K562 (cell line): ENCODE measurements at regions not wholly inside any gene's neighbourhood (a gene's known extent, or its start where the extent isn't known, plus 50 kb on each side); places are given as distances from the start of the nearest gene placed in this dataset.
A peak's percentile ranks its signal among the peaks of the same experiment; 100 is the strongest.
"Not testable (repeated sequence)": the region's sequence is repeated elsewhere in the genome, so short reads cannot be mapped to it uniquely, and the experiment has no call there.

Experiments
- ATF1 ChIP-seq, 2 experiments: fragments of 450-650 bp in 1 of 2; IDR thresholded peaks; 2 replicates each; pipeline ENCODE4 v1.6.1; 2016; ENCODE audit warnings: missing compliant biosample characterization in 1 of 2, missing genetic modification characterization in 1 of 2
- CBFA2T2 ChIP-seq: fragments of 450-650 bp; conservative IDR thresholded peaks from 2 replicates; pipeline ENCODE4 v1.6.1; 2017; ENCODE audit warnings: mild to moderate bottlenecking
- CBFA2T3 ChIP-seq: fragments of 450-650 bp; IDR thresholded peaks from 2 replicates; pipeline ENCODE4 v1.6.1; 2017
- CHAMP1 ChIP-seq: fragments of 450-650 bp; IDR thresholded peaks from 2 replicates; pipeline ENCODE4 v1.6.1; 2016; ENCODE audit warnings: mild to moderate bottlenecking
- CREB1 ChIP-seq, 2 experiments: sonication (generic) in 1 of 2; formaldehyde crosslinking in 1 of 2; IDR thresholded peaks; 2 replicates each; pipeline versions ENCODE4 v1.6.1 to v1.8.0; 2012 to 2022; ENCODE audit warnings: inconsistent platforms in 1 of 2, mild to moderate bottlenecking in 1 of 2, missing genetic modification reagents in 1 of 2, moderate library complexity in 1 of 2
- CXXC5 ChIP-seq: fragments of 250-450 bp; sonication (Bioruptor Pico); IDR thresholded peaks from 2 replicates; pipeline ENCODE4 v1.8.0; 2022; ENCODE audit warnings: inconsistent platforms, mild to moderate bottlenecking, moderate library complexity
- ELF4 ChIP-seq: fragments of 450-650 bp; formaldehyde crosslinking; IDR thresholded peaks from 2 replicates; pipeline ENCODE4 v1.4.0; 2022; ENCODE audit warnings: missing genetic modification characterization
- EP300 ChIP-seq: IDR thresholded peaks from 2 replicates; pipeline ENCODE4 v1.6.1; 2012; ENCODE audit warnings: low read length, improper control_type of control experiment
- HEY1 ChIP-seq: fragments of 250-450 bp; sonication (Bioruptor Pico); IDR thresholded peaks from 2 replicates; pipeline ENCODE4 v1.5.0; 2020; ENCODE audit warnings: mild to moderate bottlenecking, moderate library complexity, borderline replicate concordance
- HLTF ChIP-seq: fragments of 450-650 bp; IDR thresholded peaks from 2 replicates; pipeline ENCODE4 v1.6.1; 2016
- MTA1 ChIP-seq: fragments of 450-650 bp; IDR thresholded peaks from 2 replicates; pipeline ENCODE4 v1.6.1; 2017; ENCODE audit warnings: borderline replicate concordance
- MTA2 ChIP-seq: fragments of 450-650 bp; IDR thresholded peaks from 2 replicates; pipeline ENCODE4 v1.6.1; 2016; ENCODE audit warnings: low read depth
- NCOR1 ChIP-seq: fragments of 450-650 bp; IDR thresholded peaks from 2 replicates; pipeline ENCODE4 v1.6.1; 2016; ENCODE audit warnings: mild to moderate bottlenecking, moderate library complexity
- NRF1 ChIP-seq, 2 experiments: fragments of 450-650 bp; IDR thresholded peaks in 1 of 2; conservative IDR thresholded peaks in 1 of 2; 2 replicates each; pipeline ENCODE4 v1.6.1; 2014; ENCODE audit warnings: mild to moderate bottlenecking in 2 of 2
- PHB2 ChIP-seq: fragments of 450-650 bp; IDR thresholded peaks from 2 replicates; pipeline ENCODE4 v1.6.1; 2017; ENCODE audit warnings: low read depth
- SMAD3 ChIP-seq: fragments of 450-650 bp; formaldehyde crosslinking; conservative IDR thresholded peaks from 2 replicates; pipeline ENCODE4 v1.4.0; 2020; ENCODE audit warnings: mild to moderate bottlenecking
- SMAD4 ChIP-seq: fragments of 250-450 bp; sonication (Bioruptor Pico); conservative IDR thresholded peaks from 2 replicates; pipeline ENCODE4 v1.8.0; 2021; ENCODE audit warnings: inconsistent platforms, mild to moderate bottlenecking, moderate library complexity
- SMARCA4 ChIP-seq: fragments of 450-650 bp; IDR thresholded peaks from 2 replicates; pipeline ENCODE4 v1.6.1; 2016
- STAT5A ChIP-seq: IDR thresholded peaks from 2 replicates; pipeline ENCODE4 v1.6.1; 2012; ENCODE audit warnings: low read length, inconsistent platforms, borderline replicate concordance
- TAL1 ChIP-seq: fragments of 450-650 bp; IDR thresholded peaks from 2 replicates; pipeline ENCODE4 v1.6.1; 2016; ENCODE audit warnings: mild to moderate bottlenecking
- TARDBP ChIP-seq: fragments of 450-650 bp; IDR thresholded peaks from 2 replicates; pipeline ENCODE4 v1.6.1; 2016
- ZEB2 ChIP-seq: fragments of 450-650 bp; IDR thresholded peaks from 2 replicates; pipeline ENCODE4 v1.6.1; 2016
- ZKSCAN1 ChIP-seq: fragments of 150-350 bp; IDR thresholded peaks from 2 replicates; pipeline ENCODE4 v1.6.1; 2016; ENCODE audit warnings: low read depth, low read length
- ZNF644 ChIP-seq: fragments of 200-800 bp; sonication (Bioruptor generic); IDR thresholded peaks from 2 replicates; pipeline ENCODE4 v1.6.1; 2016; ENCODE audit warnings: low read depth, missing genetic modification characterization, missing compliant biosample characterization
- TF ChIP-seq, protein P1 (sequence below): sonication (generic); formaldehyde crosslinking; IDR thresholded peaks from 2 replicates; pipeline ENCODE4 v1.8.0; 2022; ENCODE audit warnings: missing genetic modification reagents, mild to moderate bottlenecking, moderate library complexity, borderline replicate concordance
- TF ChIP-seq, protein P2 (sequence below), 2 experiments: fragments of 150-350 bp in 1 of 2; IDR thresholded peaks; 2 replicates each; pipeline ENCODE4 v1.6.1; 2012 to 2016; ENCODE audit warnings: low read depth in 2 of 2, low read length in 2 of 2, mild to moderate bottlenecking in 1 of 2, moderate library complexity in 1 of 2

- TF ChIP-seq HLTF = peak; percentile 88; the same call in 1 of the 2 replicates
- TF ChIP-seq MTA1 = peak; percentile 41; the same call in 1 of the 2 replicates
- peak; percentile 96 for TF ChIP-seq NCOR1
- TF ChIP-seq TARDBP = peak; percentile 40; the same call in 1 of the 2 replicates
- TF ChIP-seq ZNF644 (tag) = peak; percentile 69
- TF ChIP-seq CHAMP1 = peak; percentile 72
- TF ChIP-seq TAL1 = peak; percentile 97
- peak; percentile 83 for TF ChIP-seq STAT5A
- 0 out of 4 replicates have a peak, but pooled peaks have one; percentile 5 to 32 for TF ChIP-seq NRF1 (conservative IDR thresholded peaks at IDR 0.05 in 1 of 2, IDR thresholded peaks at IDR 0.05 in 1 of 2)
- peak; percentile 77 for TF ChIP-seq ZEB2
- TF ChIP-seq SMARCA4 = peak; percentile 95
- TF ChIP-seq CXXC5 (CRISPR knock-in tag) = peak; percentile 54; the same call in 1 of the 2 replicates
- TF ChIP-seq CBFA2T2 = peak; percentile 97
- TF ChIP-seq ELF4 (CRISPR knock-in tag) = peak; percentile 91
- 0 out of 2 replicates have a peak, but pooled peaks have one; percentile 24 for TF ChIP-seq ZKSCAN1
- not testable (repeated sequence) for TF ChIP-seq ATF1, CREB1 (CRISPR knock-in tag; IDR thresholded peaks at IDR 0.05)
- TF ChIP-seq ATF1 (tag; IDR thresholded peaks at IDR 0.05) = peak; percentile 40; the same call in 1 of the 2 replicates
- TF ChIP-seq HEY1 (CRISPR knock-in tag) = 0 out of 2 replicates have a peak, but pooled peaks have one; percentile 28
- TF ChIP-seq CBFA2T3 = peak; percentile 97
- peak; percentile 90 for TF ChIP-seq PHB2
- TF ChIP-seq MTA2 = peak; percentile 97
- TF ChIP-seq, protein P1, sequence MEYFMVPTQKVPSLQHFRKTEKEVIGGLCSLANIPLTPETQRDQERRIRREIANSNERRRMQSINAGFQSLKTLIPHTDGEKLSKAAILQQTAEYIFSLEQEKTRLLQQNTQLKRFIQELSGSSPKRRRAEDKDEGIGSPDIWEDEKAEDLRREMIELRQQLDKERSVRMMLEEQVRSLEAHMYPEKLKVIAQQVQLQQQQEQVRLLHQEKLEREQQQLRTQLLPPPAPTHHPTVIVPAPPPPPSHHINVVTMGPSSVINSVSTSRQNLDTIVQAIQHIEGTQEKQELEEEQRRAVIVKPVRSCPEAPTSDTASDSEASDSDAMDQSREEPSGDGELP (CRISPR knock-in tag) = peak; percentile 66
- 0 out of 2 replicates have a peak, but pooled peaks have one; percentile 8 for TF ChIP-seq SMAD3
- TF ChIP-seq SMAD4 (CRISPR knock-in tag) = 0 out of 2 replicates have a peak, but pooled peaks have one; percentile 68
- TF ChIP-seq, protein P2, sequence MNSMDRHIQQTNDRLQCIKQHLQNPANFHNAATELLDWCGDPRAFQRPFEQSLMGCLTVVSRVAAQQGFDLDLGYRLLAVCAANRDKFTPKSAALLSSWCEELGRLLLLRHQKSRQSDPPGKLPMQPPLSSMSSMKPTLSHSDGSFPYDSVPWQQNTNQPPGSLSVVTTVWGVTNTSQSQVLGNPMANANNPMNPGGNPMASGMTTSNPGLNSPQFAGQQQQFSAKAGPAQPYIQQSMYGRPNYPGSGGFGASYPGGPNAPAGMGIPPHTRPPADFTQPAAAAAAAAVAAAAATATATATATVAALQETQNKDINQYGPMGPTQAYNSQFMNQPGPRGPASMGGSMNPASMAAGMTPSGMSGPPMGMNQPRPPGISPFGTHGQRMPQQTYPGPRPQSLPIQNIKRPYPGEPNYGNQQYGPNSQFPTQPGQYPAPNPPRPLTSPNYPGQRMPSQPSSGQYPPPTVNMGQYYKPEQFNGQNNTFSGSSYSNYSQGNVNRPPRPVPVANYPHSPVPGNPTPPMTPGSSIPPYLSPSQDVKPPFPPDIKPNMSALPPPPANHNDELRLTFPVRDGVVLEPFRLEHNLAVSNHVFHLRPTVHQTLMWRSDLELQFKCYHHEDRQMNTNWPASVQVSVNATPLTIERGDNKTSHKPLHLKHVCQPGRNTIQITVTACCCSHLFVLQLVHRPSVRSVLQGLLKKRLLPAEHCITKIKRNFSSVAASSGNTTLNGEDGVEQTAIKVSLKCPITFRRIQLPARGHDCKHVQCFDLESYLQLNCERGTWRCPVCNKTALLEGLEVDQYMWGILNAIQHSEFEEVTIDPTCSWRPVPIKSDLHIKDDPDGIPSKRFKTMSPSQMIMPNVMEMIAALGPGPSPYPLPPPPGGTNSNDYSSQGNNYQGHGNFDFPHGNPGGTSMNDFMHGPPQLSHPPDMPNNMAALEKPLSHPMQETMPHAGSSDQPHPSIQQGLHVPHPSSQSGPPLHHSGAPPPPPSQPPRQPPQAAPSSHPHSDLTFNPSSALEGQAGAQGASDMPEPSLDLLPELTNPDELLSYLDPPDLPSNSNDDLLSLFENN (IDR thresholded peaks at IDR 0.05; ENCODE audit: low read depth in 2 of 2, low read length in 2 of 2) = peak in 1 of 2 experiments; percentile 64; a peak in 1 of 4 replicates
- TF ChIP-seq EP300 = peak; percentile 79
- 0 out of 2 replicates have a peak, but pooled peaks have one; percentile 19 for TF ChIP-seq CREB1 (IDR thresholded peaks at IDR 0.05)
These were observed 62.7 kb upstream of the EZR start (continued) for GRCh38 chr6:158881884-158882283.
